Heart right ventricle (tissue), 16 donors: ENCODE measurements at regions not wholly inside any gene's neighbourhood (a gene's known extent, or its start where the extent isn't known, plus 50 kb on each side); places are given as distances from the start of the nearest gene placed in this dataset.

ENCODE experiments used
- ATAC-seq, 8 donors: fragments of 200-7000 bp; cut with Tn5 transposase; one replicate each; pipeline ENCODE4 v1.9.1; 2020; ENCODE audit warnings: mild to moderate bottlenecking in 8 of 8, moderate library complexity in 8 of 8, moderate number of reproducible peaks in 1 of 8
- DNase-seq, 2 donors: peaks; one replicate each; pipeline ENCODE4 v3.0.0-alpha.2; 2020
- H3K27ac ChIP-seq, 10 donors: fragments of 200-600 bp; sonication (generic) in 2 of 10; one replicate each; pipeline versions ENCODE4 v1.5.0 to v1.8.0; 2020 to 2022; ENCODE audit warnings: mild to moderate bottlenecking in 3 of 10
- H3K27me3 ChIP-seq, 7 donors: fragments of 200-600 bp; one replicate each; pipeline ENCODE4 v1.8.0; 2021 to 2022; ENCODE audit warnings: mild to moderate bottlenecking in 2 of 7
- H3K36me3 ChIP-seq, 9 donors: fragments of 200-600 bp; sonication (generic) in 1 of 9; one replicate each; pipeline versions ENCODE4 v1.5.0 to v1.8.0; 2020 to 2022; ENCODE audit warnings: mild to moderate bottlenecking in 2 of 9
- H3K4me1 ChIP-seq, 9 donors: fragments of 200-600 bp; sonication (generic) in 1 of 9; one replicate each; pipeline versions ENCODE4 v1.5.0 to v1.8.0; 2020 to 2022; ENCODE audit warnings: mild to moderate bottlenecking in 4 of 9
- H3K4me3 ChIP-seq, 10 donors: fragments of 200-600 bp; sonication (generic) in 2 of 10; one replicate each; pipeline versions ENCODE4 v1.5.0 to v1.8.0; 2020 to 2022; ENCODE audit warnings: mild to moderate bottlenecking in 7 of 10, moderate library complexity in 2 of 10
- H3K9me3 ChIP-seq, 11 donors: fragments of 200-600 bp in 10 of 11; sonication (generic) in 2 of 11; one replicate each; pipeline versions ENCODE4 v1.5.0 to v1.8.0; 2013 to 2022; ENCODE audit warnings: mild to moderate bottlenecking in 2 of 11, control low read depth in 1 of 11, moderate library complexity in 1 of 11
- WGBS, 2 donors: extraction: QIAGEN DNeasy Blood & Tissue Kit; methylation state at CpG; one replicate each; pipeline ENCODE4 v1.1.7; 2013; ENCODE audit warnings: inconsistent platforms in 1 of 2; 5-methylcytosine and 5-hydroxymethylcytosine counted together
- intact Hi-C, 10 donors: fragments of 100-400 bp; cut with DNase I; formaldehyde crosslinking; loops; one replicate each; pipeline versions ENCODE4 v1.11.1 to v1.14.2; 2022
- TF ChIP-seq, protein P1 (sequence below), 9 donors: fragments of 200-600 bp; sonication (generic) in 2 of 9; IDR thresholded peaks; one replicate each; pipeline versions ENCODE4 v1.5.0 to v1.8.0; 2021 to 2022; ENCODE audit warnings: antibody characterized with exemption in 9 of 9, mild to moderate bottlenecking in 5 of 9, moderate library complexity in 1 of 9
- donor health status: Arrhythmogenic right ventricular cardiomyopathy.
- donor health status: ischemic (EF 13 %, LVEDD 7.1; RV severe dilation, severe dysfunction).
- donor health status: healthy with polysubstance abuse.
- donor health status: DM: no; HTN: yes; CAD: no.
- donor health status: DM: no; HTN: no; CAD: no.
- donor health status: ischemic (EF 25% LVEDD 6.9; RV normal size, moderate dysfunction).
- donor health status: ischemic (EF 25% LVEDD 5.7; RV mildly dilated, moderate dysfunction).
- donor health status: healthy.
- donor health status: DM: yes; HTN: yes; CAD: no.
- donor health status: Ischemic cardiomyopathy.
- donor health status: ischemic (EF 35%, LVEDD 5.7; RV mildly dilated, moderate dysfunction).
- donor health status: nonischemic (EF 11% LVEDD 7.7; RV severe dilation, severe dysfunction).
- donor health status: DM: yes; HTN: yes; CAD: no.
- donor health status: PGD.
- donor health status: ischemic (EF 29% LVEDD 5.4; RV normal size, mild dysfunction).
- donor health status: nonischemic (EF 23%, LVEDD 6.1; RV moderate dilation, normal function).

DNA sequence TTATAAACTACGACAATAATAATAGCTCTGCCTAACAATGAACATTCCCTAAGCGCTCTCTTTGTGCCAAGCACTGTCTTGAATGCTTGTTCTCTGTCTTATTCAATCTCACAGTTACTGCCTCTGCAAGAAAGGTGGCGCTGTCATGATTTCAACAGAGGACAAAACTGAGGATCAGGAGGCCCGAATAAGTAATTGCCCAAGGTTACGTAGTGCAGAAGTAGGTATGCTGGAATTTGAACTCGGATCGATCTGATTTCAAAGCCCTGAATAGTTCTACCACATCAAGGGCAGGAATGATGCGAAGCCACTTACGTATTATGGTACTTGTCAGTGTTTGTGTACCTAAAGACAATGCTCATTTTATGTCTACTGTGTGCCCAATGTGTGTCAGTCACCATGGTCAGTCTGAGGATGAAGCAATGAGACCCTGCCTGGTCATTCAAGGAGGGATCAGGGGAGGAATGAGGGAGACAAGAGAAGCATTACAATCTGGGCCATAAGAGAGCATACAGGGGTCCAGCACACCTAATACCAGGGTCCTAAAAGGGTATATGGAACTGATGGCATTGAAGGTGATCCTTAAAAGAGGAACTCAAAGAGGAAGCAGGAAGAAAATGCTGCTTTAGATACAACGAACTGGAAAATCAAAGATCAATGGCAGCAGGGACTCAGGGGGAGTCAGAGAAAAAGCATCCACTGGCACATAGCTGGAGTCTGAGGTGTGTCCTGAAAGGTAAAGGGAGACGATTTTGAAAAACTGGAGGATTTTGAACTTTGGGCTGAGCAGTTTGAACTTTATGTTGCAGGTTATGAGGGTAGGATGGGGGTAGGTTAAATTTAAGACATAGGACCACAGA lies 389.2 kb downstream of the PLPP3 start:
- Histone ChIP-seq H3K36me3 (no peaks in the 10 kb centered on the region), H3K4me1 (peaks cover 0 to 39% (median 19%) of the 10 kb centered on the region in 9 donors), H3K4me3 (no peak overlapping the region), H3K9me3 (no peaks in the 10 kb centered on the region), H3K27me3 (no peaks in the 10 kb centered on the region), H3K27ac (peak overlapping the region in 5 of 10 donors; percentile 35 to 54 (median 38))
- ATAC-seq = peak in 7 of 8 donors; percentile 63 to 92 (median 81)
- WGBS, 2 donors = 74 to 76% methylated on average over 11 of the region's 11 CpGs
- TF ChIP-seq, protein P1, sequence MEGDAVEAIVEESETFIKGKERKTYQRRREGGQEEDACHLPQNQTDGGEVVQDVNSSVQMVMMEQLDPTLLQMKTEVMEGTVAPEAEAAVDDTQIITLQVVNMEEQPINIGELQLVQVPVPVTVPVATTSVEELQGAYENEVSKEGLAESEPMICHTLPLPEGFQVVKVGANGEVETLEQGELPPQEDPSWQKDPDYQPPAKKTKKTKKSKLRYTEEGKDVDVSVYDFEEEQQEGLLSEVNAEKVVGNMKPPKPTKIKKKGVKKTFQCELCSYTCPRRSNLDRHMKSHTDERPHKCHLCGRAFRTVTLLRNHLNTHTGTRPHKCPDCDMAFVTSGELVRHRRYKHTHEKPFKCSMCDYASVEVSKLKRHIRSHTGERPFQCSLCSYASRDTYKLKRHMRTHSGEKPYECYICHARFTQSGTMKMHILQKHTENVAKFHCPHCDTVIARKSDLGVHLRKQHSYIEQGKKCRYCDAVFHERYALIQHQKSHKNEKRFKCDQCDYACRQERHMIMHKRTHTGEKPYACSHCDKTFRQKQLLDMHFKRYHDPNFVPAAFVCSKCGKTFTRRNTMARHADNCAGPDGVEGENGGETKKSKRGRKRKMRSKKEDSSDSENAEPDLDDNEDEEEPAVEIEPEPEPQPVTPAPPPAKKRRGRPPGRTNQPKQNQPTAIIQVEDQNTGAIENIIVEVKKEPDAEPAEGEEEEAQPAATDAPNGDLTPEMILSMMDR (IDR thresholded peaks at IDR 0.05) = peak; percentile 11 to 70 (median 51)
- intact Hi-C loops = loop anchor here in 6 of 10 donors (5.0 to 10.0 kb wide), 5 partner anchors 43 to 387 kb away; partner anchors contain the start of gene PLPP3 (in 5 of the 6)
- DNase-seq = peak in 1 of 2 donors; percentile 40

DNA sequence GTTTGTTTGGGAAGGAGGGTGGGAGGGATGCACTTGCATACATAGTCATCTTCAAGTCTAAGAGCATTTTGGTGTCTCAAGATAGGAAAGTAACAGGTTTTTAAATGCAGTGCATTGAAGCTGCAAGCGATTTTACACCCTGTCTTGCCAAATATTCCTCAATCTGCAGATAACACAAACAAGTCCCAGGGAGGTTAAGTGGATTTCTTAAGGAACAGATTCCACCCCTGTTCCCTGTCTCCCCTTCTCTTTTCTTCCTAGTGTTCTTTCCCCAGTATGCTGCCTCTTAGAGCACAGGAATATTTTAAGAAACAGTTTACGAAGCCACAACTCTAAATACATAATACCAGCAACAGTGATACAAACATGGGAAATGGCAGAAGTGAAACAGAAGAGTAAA lies 389.9 kb downstream of the PLPP3 start:
- Histone ChIP-seq H3K4me3 (no peak overlapping the region), H3K27ac (peak overlapping the region in 5 of 10 donors; percentile 35 to 54 (median 43)), H3K36me3 (no peaks in the 10 kb centered on the region), H3K9me3 (no peaks in the 10 kb centered on the region), H3K4me1 (peaks cover 0 to 39% (median 19%) of the 10 kb centered on the region in 9 donors), H3K27me3 (no peaks in the 10 kb centered on the region)
- WGBS, 2 donors = 51 to 55% methylated on average over 2 of the region's 2 CpGs
- no peak for DNase-seq
- TF ChIP-seq, protein P1 (IDR thresholded peaks at IDR 0.05) = no peak
- peak in 2 of 8 donors; percentile 15 to 46 for ATAC-seq
- intact Hi-C loops = loop anchor here in 2 of 10 donors (5.0 kb wide), 2 partner anchors 42 to 388 kb away; partner anchors contain the start of gene PLPP3 (in 1 of the 2)

DNA sequence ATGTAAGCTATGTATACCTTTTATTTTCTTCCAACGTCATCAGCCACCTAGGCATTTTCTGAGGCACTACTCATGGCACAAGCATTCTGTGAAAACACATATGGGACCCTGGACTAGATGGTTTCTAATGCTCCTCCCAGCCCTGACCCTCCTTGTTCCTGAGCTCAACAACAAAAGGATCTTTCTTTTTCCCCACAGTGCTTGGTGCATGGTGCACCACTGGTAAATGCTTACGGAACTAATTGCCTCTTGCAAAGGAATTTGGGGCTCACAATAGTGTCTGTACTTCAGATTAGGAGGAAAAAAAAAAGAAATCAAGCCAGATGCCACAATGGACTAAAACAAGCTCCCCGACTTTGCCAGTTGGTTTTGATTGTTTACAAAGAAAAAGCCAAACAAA lies 390.5 kb downstream of the PLPP3 start:
- Histone ChIP-seq H3K36me3 (no peaks in the 10 kb centered on the region), H3K4me1 (peaks cover 0 to 39% (median 19%) of the 10 kb centered on the region in 9 donors), H3K9me3 (no peaks in the 10 kb centered on the region), H3K4me3 (no peak overlapping the region), H3K27me3 (no peaks in the 10 kb centered on the region), H3K27ac (peak overlapping the region in 2 of 10 donors; percentile 35 to 54)
- intact Hi-C loops = loop anchor here in 2 of 10 donors (5.0 kb wide), 2 partner anchors 42 to 388 kb away; partner anchors contain the start of gene PLPP3 (in 1 of the 2)
- DNase-seq (no peak), ATAC-seq (no peak)
- TF ChIP-seq, protein P1 (IDR thresholded peaks at IDR 0.05) = no peak
- 78 to 83% methylated on average over 3 of the region's 3 CpGs for WGBS, 2 donors

DNA sequence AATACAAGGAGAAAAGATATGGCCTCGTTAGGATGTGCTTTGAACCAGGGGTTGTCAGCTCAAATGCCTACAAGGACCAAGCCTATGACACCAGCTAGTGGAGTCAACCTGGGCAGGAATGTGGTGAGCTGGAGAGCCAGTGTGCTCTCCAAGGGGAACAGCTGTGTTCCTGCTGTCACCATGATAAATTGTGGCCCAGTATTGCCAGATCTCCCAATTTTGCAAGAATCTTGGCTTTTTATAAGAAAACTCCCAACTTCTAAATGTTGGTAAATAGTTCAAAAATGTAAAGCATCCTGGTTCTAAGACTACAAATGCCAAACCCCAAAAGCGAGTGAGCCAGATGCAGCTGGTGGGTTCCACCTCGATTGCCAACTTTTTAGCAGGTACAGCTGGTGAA lies 391.1 kb downstream of the PLPP3 start:
- H3K27me3 ChIP-seq = no peaks in the 10 kb centered on the region
- intact Hi-C loops = loop anchor here in 2 of 10 donors (5.0 kb wide), 2 partner anchors 41 to 389 kb away; partner anchors contain the start of gene PLPP3 (in 1 of the 2)
- H3K36me3 ChIP-seq = no peaks in the 10 kb centered on the region
- ATAC-seq (peak in 2 of 8 donors; percentile 53 to 74), DNase-seq (no peak)
- no peaks in the 10 kb centered on the region for H3K9me3 ChIP-seq
- peaks cover 0 to 39% (median 19%) of the 10 kb centered on the region in 9 donors for H3K4me1 ChIP-seq
- 80 to 82% methylated on average over 3 of the region's 3 CpGs for WGBS, 2 donors
- TF ChIP-seq, protein P1 (IDR thresholded peaks at IDR 0.05) = no peak
- H3K27ac ChIP-seq = no peak overlapping the region
- H3K4me3 ChIP-seq = no peak overlapping the region
